Lung (tissue), 11 donors: ENCODE measurements at regions not wholly inside any gene's neighbourhood (a gene's known extent, or its start where the extent isn't known, plus 50 kb on each side); places are given as distances from the start of the nearest gene placed in this dataset.

Experiments used
- ATAC-seq: fragments of 200-7000 bp; cut with Tn5 transposase; one replicate; pipeline ENCODE4 v1.9.1; 2020; ENCODE audit warnings: moderate number of reproducible peaks; ENCODE audit not compliant: insufficient read depth, low FRiP score
- DNase-seq, 3 donors: peaks; one replicate each; pipeline ENCODE4 v3.0.0-alpha.2; 2013 to 2017
- H3K27ac ChIP-seq, 2 donors: one replicate each; pipeline ENCODE4 v1.5.1; 2013; ENCODE audit warnings: mild to moderate bottlenecking in 2 of 2, moderate library complexity in 2 of 2, control low read depth in 1 of 2, inconsistent platforms in 1 of 2, low read depth in 1 of 2, low read length in 1 of 2
- H3K27me3 ChIP-seq, 3 donors: one replicate each; pipeline ENCODE4 v1.5.1; 2013; ENCODE audit warnings: low read length in 2 of 3; ENCODE audit not compliant: control insufficient read depth in 3 of 3, insufficient read depth in 3 of 3
- H3K36me3 ChIP-seq, 4 donors: one replicate each; pipeline ENCODE4 v1.5.1; 2013; ENCODE audit warnings: low read length in 4 of 4, mild to moderate bottlenecking in 1 of 4, moderate library complexity in 1 of 4; ENCODE audit not compliant: control insufficient read depth in 4 of 4, insufficient read depth in 4 of 4
- H3K4me1 ChIP-seq, 5 donors: one replicate each; pipeline ENCODE4 v1.5.1; 2013; ENCODE audit warnings: low read length in 5 of 5, mild to moderate bottlenecking in 2 of 5, moderate library complexity in 1 of 5; ENCODE audit not compliant: control insufficient read depth in 5 of 5, insufficient read depth in 5 of 5
- H3K4me3 ChIP-seq: one replicate; pipeline ENCODE4 v1.5.1; 2013; ENCODE audit warnings: mild to moderate bottlenecking, control low read depth, moderate library complexity
- H3K9ac ChIP-seq, 2 donors: one replicate each; pipeline ENCODE4 v1.5.1; 2013; ENCODE audit warnings: low read length in 2 of 2, control low read depth in 1 of 2; ENCODE audit not compliant: insufficient read depth in 1 of 2
- H3K9me3 ChIP-seq, 4 donors: one replicate each; pipeline ENCODE4 v1.5.1; 2013; ENCODE audit warnings: low read length in 3 of 4, mild to moderate bottlenecking in 1 of 4, moderate library complexity in 1 of 4; ENCODE audit not compliant: control insufficient read depth in 4 of 4, insufficient read depth in 3 of 4
- CTCF ChIP-seq: IDR thresholded peaks from 2 replicates; pipeline ENCODE4 v1.5.1; 2012; ENCODE audit warnings: mild to moderate bottlenecking; ENCODE audit errors: control extremely low read depth, extremely low read depth
- WGBS, 2 donors: extraction: QIAGEN DNeasy Blood & Tissue Kit; methylation state at CpG; one replicate each; pipeline ENCODE4 v1.1.7; 2013; 5-methylcytosine and 5-hydroxymethylcytosine counted together
- donor health status: control.
- donor health status: control.
- donor health status: Bipolar disorder and iron deficiency.
- donor health status: healthy.
- donor health status: DM: yes; HTN: yes; CAD: no.

- Histone ChIP-seq H3K4me3 (no peak overlapping the region), H3K36me3 (no peaks in the 10 kb centered on the region), H3K4me1 (no peaks in the 10 kb centered on the region), H3K9me3 (peaks cover 0 to 2% (median 0%) of the 10 kb centered on the region in 4 donors), H3K9ac (no peak overlapping the region), H3K27ac (no peak overlapping the region), H3K27me3 (no peaks in the 10 kb centered on the region)
- WGBS, 2 donors = 77 to 89% methylated on average over 1 of the region's 1 CpG
- TF ChIP-seq CTCF = no peak
- no peak for DNase-seq
- no peak for ATAC-seq
Measured at GRCh38 chr6:100188754-100189153, 194.7 kb upstream of the MCHR2 start.

GRCh38 chr6:100186552-100186951, 192.5 kb upstream of the MCHR2 start:
- TF ChIP-seq CTCF = no peak
- Histone ChIP-seq H3K27me3 (no peaks in the 10 kb centered on the region), H3K27ac (no peak overlapping the region), H3K36me3 (no peaks in the 10 kb centered on the region), H3K4me1 (no peaks in the 10 kb centered on the region), H3K4me3 (no peak overlapping the region), H3K9ac (no peak overlapping the region), H3K9me3 (peaks cover 0 to 2% (median 0%) of the 10 kb centered on the region in 4 donors)
- 82 to 86% methylated on average over 5 of the region's 5 CpGs for WGBS, 2 donors
- DNase-seq (no peak), ATAC-seq (no peak)

- Histone ChIP-seq H3K4me3 (no peak overlapping the region), H3K36me3 (no peaks in the 10 kb centered on the region), H3K4me1 (no peaks in the 10 kb centered on the region), H3K27ac (no peak overlapping the region), H3K9ac (no peak overlapping the region), H3K9me3 (no peaks in the 10 kb centered on the region), H3K27me3 (no peaks in the 10 kb centered on the region)
- no peak for ATAC-seq
- WGBS, 2 donors = 64 to 67% methylated on average over 3 of the region's 3 CpGs
- DNase-seq = no peak
- no peak for TF ChIP-seq CTCF
Measured at GRCh38 chr6:100185615-100186014, 191.6 kb upstream of the MCHR2 start.

- no peaks in the 10 kb centered on the region for H3K9me3 ChIP-seq
- H3K36me3 ChIP-seq = no peaks in the 10 kb centered on the region
- no peak overlapping the region for H3K27ac ChIP-seq
- no peak overlapping the region for H3K9ac ChIP-seq
- no peak for TF ChIP-seq CTCF
- 82% methylated on average over 3 of the region's 3 CpGs for WGBS, 2 donors
- ATAC-seq = no peak
- H3K4me1 ChIP-seq = no peaks in the 10 kb centered on the region
- no peaks in the 10 kb centered on the region for H3K27me3 ChIP-seq
- no peak for DNase-seq
- H3K4me3 ChIP-seq = no peak overlapping the region
Measured at GRCh38 chr6:100184473-100184872, 190.4 kb upstream of the MCHR2 start.
